ENCODE measurements at regions not wholly inside any gene's neighbourhood (a gene's known extent, or its start where the extent isn't known, plus 50 kb on each side); places are given as distances from the start of the nearest gene placed in this dataset.

DNA sequence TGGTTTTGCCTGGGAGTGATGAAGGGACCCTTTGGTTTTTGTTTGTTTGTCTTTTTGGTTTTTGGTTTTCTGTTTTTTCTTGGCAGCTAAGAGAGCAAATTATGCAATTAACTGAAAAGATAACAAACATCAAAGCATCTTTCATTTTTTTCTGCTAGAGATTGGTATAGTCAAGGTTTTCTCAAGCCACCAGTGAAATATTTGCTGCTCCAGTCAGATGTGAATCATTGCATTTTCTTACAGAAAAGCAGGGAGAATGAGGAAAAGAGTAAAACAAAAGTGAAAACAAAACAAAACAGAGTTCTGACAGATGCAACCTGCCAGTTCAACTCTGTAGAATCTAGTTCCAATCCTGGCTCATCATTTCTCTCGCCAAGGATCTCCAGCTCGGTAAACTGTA lies 660.7 kb downstream of the DSC3 start:
- TF ChIP-seq, protein P1, sequence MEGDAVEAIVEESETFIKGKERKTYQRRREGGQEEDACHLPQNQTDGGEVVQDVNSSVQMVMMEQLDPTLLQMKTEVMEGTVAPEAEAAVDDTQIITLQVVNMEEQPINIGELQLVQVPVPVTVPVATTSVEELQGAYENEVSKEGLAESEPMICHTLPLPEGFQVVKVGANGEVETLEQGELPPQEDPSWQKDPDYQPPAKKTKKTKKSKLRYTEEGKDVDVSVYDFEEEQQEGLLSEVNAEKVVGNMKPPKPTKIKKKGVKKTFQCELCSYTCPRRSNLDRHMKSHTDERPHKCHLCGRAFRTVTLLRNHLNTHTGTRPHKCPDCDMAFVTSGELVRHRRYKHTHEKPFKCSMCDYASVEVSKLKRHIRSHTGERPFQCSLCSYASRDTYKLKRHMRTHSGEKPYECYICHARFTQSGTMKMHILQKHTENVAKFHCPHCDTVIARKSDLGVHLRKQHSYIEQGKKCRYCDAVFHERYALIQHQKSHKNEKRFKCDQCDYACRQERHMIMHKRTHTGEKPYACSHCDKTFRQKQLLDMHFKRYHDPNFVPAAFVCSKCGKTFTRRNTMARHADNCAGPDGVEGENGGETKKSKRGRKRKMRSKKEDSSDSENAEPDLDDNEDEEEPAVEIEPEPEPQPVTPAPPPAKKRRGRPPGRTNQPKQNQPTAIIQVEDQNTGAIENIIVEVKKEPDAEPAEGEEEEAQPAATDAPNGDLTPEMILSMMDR (IDR thresholded peaks at IDR 0.05): no peak
- TF ChIP-seq POLR2A (IDR thresholded peaks at IDR 0.05): no peak

Data from lower leg skin (tissue), 3 donors.